Sigmoid colon (tissue), 4 donors: ENCODE measurements at regions not wholly inside any gene's neighbourhood (a gene's known extent, or its start where the extent isn't known, plus 50 kb on each side); places are given as distances from the start of the nearest gene placed in this dataset.

ENCODE experiments used
- EP300 ChIP-seq, 4 donors: sonication (generic); formaldehyde crosslinking; IDR thresholded peaks; one replicate each; pipeline ENCODE4 v1.6.1; 2017; ENCODE audit warnings: antibody characterized with exemption in 4 of 4
- POLR2A ChIP-seq, 2 donors: fragments of 450-650 bp; IDR thresholded peaks; one replicate each; pipeline ENCODE4 v1.6.1; 2016; ENCODE audit warnings: antibody characterized with exemption in 2 of 2, mild to moderate bottlenecking in 2 of 2, moderate library complexity in 2 of 2
- POLR2AphosphoS5 ChIP-seq, 4 donors: sonication (generic); formaldehyde crosslinking; IDR thresholded peaks; one replicate each; pipeline ENCODE4 v1.6.1; 2017; ENCODE audit warnings: antibody characterized with exemption in 4 of 4
- TF ChIP-seq, protein P1 (sequence below), 4 experiments: fragments of 450-650 bp in 3 of 4; fragments of 200-600 bp in 1 of 4; IDR thresholded peaks; one replicate each; pipeline ENCODE4 v1.5.1; 2016 to 2019; ENCODE audit warnings: antibody characterized with exemption in 4 of 4, mild to moderate bottlenecking in 3 of 4, moderate library complexity in 2 of 4

DNA sequence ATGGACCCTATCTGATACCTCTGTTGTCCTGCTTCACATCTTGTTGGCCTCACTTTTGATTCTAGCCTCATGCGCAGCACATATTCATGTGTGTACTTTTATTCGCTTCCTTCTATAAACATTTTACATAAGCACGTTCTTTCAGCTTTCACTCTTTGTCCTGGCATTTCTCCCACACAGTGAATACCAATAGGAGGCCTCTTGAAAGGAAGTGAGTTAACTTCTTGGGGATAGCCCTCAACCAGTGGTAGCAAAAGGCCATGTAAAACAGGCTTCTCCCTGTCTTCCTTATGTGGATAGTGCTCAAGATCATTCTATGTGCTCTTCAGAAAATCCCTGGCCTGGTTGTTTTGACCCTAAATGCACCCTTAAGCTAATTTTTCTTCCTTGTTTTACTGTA, 633.9 kb upstream of the MBL2 start:
- no peak for TF ChIP-seq POLR2AphosphoS5 (IDR thresholded peaks at IDR 0.05)
- TF ChIP-seq, protein P1, sequence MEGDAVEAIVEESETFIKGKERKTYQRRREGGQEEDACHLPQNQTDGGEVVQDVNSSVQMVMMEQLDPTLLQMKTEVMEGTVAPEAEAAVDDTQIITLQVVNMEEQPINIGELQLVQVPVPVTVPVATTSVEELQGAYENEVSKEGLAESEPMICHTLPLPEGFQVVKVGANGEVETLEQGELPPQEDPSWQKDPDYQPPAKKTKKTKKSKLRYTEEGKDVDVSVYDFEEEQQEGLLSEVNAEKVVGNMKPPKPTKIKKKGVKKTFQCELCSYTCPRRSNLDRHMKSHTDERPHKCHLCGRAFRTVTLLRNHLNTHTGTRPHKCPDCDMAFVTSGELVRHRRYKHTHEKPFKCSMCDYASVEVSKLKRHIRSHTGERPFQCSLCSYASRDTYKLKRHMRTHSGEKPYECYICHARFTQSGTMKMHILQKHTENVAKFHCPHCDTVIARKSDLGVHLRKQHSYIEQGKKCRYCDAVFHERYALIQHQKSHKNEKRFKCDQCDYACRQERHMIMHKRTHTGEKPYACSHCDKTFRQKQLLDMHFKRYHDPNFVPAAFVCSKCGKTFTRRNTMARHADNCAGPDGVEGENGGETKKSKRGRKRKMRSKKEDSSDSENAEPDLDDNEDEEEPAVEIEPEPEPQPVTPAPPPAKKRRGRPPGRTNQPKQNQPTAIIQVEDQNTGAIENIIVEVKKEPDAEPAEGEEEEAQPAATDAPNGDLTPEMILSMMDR (IDR thresholded peaks at IDR 0.05) = no peak
- TF ChIP-seq POLR2A (IDR thresholded peaks at IDR 0.05) = no peak
- no peak for TF ChIP-seq EP300 (IDR thresholded peaks at IDR 0.05)
